Skeletal muscle tissue (tissue), 3 donors: ENCODE measurements at regions not wholly inside any gene's neighbourhood (a gene's known extent, or its start where the extent isn't known, plus 50 kb on each side); places are given as distances from the start of the nearest gene placed in this dataset.

Source experiments
- H3K27ac ChIP-seq: one replicate; pipeline ENCODE4 v1.7.0; 2013; ENCODE audit warnings: mild to moderate bottlenecking, low read depth, low read length, inconsistent platforms
- H3K27me3 ChIP-seq, 3 donors: one replicate each; pipeline ENCODE4 v1.7.0; 2013; ENCODE audit warnings: low read length in 3 of 3; ENCODE audit not compliant: control insufficient read depth in 3 of 3, insufficient read depth in 3 of 3
- H3K36me3 ChIP-seq, 3 donors: one replicate each; pipeline ENCODE4 v1.7.0; 2013; ENCODE audit warnings: low read length in 3 of 3; ENCODE audit not compliant: control insufficient read depth in 3 of 3, insufficient read depth in 3 of 3
- H3K4me1 ChIP-seq, 3 donors: one replicate each; pipeline ENCODE4 v1.7.0; 2013; ENCODE audit warnings: low read length in 3 of 3, mild to moderate bottlenecking in 3 of 3; ENCODE audit not compliant: control insufficient read depth in 3 of 3, insufficient read depth in 3 of 3
- H3K4me3 ChIP-seq, 3 donors: one replicate each; pipeline ENCODE4 v1.7.0; 2013; ENCODE audit warnings: low read length in 3 of 3
- H3K9ac ChIP-seq, 3 donors: one replicate each; pipeline ENCODE4 v1.7.0; 2013; ENCODE audit warnings: low read length in 3 of 3, mild to moderate bottlenecking in 3 of 3, moderate library complexity in 2 of 3, low read depth in 1 of 3
- H3K9me3 ChIP-seq, 3 donors: one replicate each; pipeline ENCODE4 v1.7.0; 2013; ENCODE audit warnings: low read length in 3 of 3; ENCODE audit not compliant: control insufficient read depth in 3 of 3
- donor health status: Osteomylitis.

DNA sequence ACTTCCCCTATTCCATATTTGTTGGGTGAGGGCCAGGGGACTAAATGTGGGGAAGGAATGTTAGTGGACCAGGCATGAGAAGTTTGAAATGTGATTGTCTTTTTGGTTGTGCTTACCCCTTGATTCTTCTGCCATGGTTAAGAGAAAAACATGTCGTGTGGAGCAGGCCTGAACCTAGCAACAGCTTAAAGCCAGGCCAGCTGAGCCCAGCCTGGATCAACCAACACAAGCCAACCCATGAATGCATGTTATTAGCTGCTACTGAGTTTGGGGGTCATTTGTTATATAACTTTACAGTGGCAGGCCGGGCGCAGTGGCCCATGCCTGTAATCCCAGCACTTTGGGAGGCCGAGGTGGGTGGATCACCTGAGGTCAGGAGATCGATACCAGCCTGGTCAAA lies 52.4 kb upstream of the TRIO start:
- H3K9me3 ChIP-seq = peaks cover 0 to 3% (median 0%) of the 10 kb centered on the region in 3 donors
- H3K27ac ChIP-seq = no peak overlapping the region
- H3K4me3 ChIP-seq = no peak overlapping the region
- H3K9ac ChIP-seq = no peak overlapping the region
- H3K36me3 ChIP-seq = no peaks in the 10 kb centered on the region
- H3K4me1 ChIP-seq = no peaks in the 10 kb centered on the region
- no peaks in the 10 kb centered on the region for H3K27me3 ChIP-seq

DNA sequence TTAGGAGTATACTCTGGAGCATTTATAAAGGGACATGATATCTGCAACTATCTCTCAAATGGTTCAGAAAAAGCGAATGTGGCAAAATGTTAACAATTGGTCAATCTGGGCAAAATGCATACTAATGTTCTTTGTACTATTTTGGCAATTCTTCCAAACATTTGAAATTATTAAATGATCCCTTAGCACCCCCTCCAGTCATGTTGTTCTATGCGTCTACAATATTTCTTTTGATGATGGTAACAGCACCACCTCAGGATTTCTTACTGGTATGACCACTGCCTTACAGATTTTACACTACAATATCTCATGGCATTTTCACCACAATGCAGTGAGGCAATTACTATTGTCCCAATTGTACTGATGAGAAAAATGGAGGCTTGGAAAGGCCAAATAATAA lies 52.9 kb upstream of the TRIO start:
- Histone ChIP-seq H3K27me3 (no peaks in the 10 kb centered on the region), H3K9ac (no peak overlapping the region), H3K9me3 (peaks cover 0 to 3% (median 0%) of the 10 kb centered on the region in 3 donors), H3K27ac (no peak overlapping the region), H3K36me3 (no peaks in the 10 kb centered on the region), H3K4me3 (no peak overlapping the region), H3K4me1 (no peaks in the 10 kb centered on the region)

DNA sequence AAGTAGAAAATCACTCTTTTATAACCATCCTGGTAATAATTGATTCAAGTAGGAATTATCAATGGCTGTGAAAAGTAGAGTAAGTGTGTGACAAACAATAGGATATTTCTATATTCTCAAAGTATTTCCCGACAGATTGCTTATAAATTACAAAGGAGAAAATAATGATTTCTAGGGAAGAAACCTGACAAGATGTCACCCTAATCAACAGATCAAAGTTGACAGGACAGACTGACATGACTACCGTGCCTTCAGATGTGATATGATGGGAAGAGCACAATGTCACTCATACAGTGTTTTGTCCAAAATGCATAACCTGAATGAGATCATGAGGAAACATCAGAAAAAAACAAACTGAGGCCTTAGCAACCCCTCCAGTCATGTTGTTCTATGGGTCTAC lies 53.9 kb upstream of the TRIO start:
- no peak overlapping the region for H3K4me3 ChIP-seq
- H3K27me3 ChIP-seq = no peaks in the 10 kb centered on the region
- no peaks in the 10 kb centered on the region for H3K4me1 ChIP-seq
- no peak overlapping the region for H3K27ac ChIP-seq
- no peaks in the 10 kb centered on the region for H3K36me3 ChIP-seq
- H3K9ac ChIP-seq = no peak overlapping the region
- peaks cover 0 to 3% (median 0%) of the 10 kb centered on the region in 3 donors for H3K9me3 ChIP-seq

DNA sequence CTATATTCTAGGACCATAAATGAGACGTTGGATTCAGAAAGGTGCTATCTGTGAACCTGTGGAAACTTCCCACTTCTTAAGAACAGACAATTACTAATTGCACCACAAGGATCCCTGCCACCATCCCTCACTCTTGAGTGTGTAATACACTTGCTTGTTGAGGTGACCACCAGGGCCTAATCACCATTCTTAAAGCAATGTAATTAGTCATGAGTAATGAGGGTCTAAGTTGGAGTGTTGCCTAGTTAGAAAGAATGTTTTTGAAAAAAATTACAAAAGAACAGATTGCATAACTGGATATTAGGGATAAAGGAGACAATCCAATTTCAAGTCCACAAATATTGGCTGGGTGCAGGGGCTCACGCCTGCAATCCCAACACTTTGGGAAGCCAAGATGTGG lies 56.9 kb upstream of the TRIO start:
- Histone ChIP-seq H3K4me3 (no peak overlapping the region), H3K9me3 (peaks cover 0 to 3% (median 0%) of the 10 kb centered on the region in 3 donors), H3K9ac (no peak overlapping the region), H3K4me1 (no peaks in the 10 kb centered on the region), H3K27ac (no peak overlapping the region), H3K27me3 (no peaks in the 10 kb centered on the region), H3K36me3 (no peaks in the 10 kb centered on the region)

DNA sequence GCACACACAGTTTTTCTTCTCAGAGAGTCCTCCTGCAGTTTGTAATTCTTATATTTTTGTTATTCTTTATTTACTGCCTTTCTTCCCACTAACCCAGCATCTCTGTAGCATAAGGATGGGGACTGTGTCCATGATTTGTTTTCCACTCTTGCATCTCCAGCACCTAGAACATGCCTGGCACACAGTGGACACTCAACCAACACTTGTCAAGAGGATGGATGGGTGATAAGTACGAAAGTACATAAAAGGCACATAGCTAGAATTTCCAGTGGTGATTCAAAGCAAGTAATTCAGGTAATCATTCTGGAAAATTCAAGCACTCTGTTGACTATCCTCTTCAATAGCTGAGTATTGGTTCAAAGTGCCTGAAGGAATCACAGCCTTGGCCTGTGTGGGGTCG lies 60.2 kb upstream of the TRIO start:
- Histone ChIP-seq H3K9ac (no peak overlapping the region), H3K27ac (no peak overlapping the region), H3K4me3 (no peak overlapping the region), H3K9me3 (no peaks in the 10 kb centered on the region), H3K4me1 (no peaks in the 10 kb centered on the region), H3K27me3 (no peaks in the 10 kb centered on the region), H3K36me3 (no peaks in the 10 kb centered on the region)

DNA sequence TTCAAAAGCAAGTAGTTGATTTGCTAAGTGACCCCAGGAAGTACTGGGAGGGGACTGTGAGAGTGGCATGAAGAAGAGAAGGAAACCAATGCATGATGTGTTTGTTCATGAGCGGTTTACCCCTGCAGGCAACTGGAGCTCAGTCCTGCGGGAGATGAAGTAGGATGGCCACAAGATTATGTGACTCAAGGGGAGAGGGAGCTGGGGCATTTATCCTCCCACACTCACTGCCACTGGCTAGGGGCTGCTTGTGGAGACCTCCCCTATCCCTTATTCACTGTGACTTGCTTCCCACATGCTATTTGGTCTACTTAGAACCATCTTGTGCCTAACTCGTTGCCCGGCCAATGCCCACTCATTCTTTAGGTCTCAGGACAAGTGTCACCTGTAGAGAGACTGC lies 60.6 kb upstream of the TRIO start:
- Histone ChIP-seq H3K27ac (no peak overlapping the region), H3K9me3 (no peaks in the 10 kb centered on the region), H3K36me3 (no peaks in the 10 kb centered on the region), H3K9ac (no peak overlapping the region), H3K4me3 (no peak overlapping the region), H3K4me1 (no peaks in the 10 kb centered on the region), H3K27me3 (no peaks in the 10 kb centered on the region)

DNA sequence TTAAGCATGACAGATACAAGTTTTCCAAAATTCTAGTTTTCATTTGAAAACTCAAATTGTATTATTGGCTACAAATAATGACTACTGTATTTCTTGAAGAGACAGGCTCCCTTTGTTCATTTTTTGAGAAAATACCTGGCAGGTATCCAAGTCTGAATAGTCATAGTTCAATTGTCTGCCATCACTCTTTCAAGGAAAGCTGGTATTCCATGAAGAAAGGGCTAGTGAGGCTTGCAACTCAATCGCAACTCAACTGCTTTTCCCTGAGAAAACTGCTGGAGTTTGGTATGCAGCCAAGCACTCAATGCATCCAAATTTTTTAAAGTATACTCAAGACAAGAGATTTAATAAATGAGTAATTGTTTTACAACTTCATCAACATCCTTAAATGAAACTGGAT lies 61.4 kb upstream of the TRIO start:
- no peaks in the 10 kb centered on the region for H3K4me1 ChIP-seq
- no peaks in the 10 kb centered on the region for H3K9me3 ChIP-seq

DNA sequence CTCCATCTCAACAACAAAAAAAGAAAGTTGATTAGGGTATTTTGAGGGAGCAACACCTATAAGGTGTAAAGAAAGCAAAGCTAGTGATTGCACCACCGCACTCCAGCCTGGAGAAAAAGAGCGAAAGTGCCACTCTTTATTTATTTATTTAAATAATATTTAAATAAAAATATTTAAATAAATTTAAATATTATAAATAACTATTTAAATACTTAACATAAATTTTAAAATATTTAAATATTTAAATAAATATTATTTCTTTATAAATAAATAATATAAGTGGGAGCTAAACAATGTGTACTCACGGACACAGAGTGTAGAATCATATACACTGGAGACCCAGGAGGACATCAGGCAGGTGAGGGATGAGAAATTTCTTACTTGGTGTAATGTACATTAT lies 64.4 kb upstream of the TRIO start:
- no peaks in the 10 kb centered on the region for H3K36me3 ChIP-seq

More for the DNA sequence above, 61.4 kb upstream of the TRIO start:
- no peak overlapping the region for H3K9ac ChIP-seq
- no peak overlapping the region for H3K4me3 ChIP-seq
- no peaks in the 10 kb centered on the region for H3K27me3 ChIP-seq
- no peaks in the 10 kb centered on the region for H3K36me3 ChIP-seq
- H3K27ac ChIP-seq = no peak overlapping the region

DNA sequence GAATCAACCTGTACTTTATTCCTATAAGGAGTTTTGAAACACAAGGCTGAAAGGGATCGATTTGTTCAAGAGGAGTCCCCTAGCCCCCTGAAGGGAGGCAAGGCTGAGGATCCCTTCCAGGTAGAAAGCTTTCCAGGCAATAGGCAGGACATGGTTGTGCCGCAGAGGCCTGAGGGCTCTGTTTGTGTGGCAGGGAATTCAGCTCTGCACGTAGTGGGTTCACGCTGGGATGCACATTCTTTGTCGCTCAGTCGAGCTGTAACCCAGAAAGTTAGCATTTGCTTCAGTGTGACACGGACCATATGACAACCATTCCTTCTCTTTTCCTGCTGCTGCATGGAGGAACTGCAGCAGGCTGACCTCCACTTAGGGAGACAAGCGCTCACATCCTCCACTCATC lies 65.6 kb upstream of the TRIO start:
- H3K4me3 ChIP-seq = no peak overlapping the region
- H3K9ac ChIP-seq = no peak overlapping the region
- H3K9me3 ChIP-seq = no peaks in the 10 kb centered on the region
- no peaks in the 10 kb centered on the region for H3K4me1 ChIP-seq
- H3K36me3 ChIP-seq = no peaks in the 10 kb centered on the region
- H3K27me3 ChIP-seq = no peaks in the 10 kb centered on the region
- no peak overlapping the region for H3K27ac ChIP-seq

More for the DNA sequence above, 64.4 kb upstream of the TRIO start:
- H3K9ac ChIP-seq = no peak overlapping the region
- H3K9me3 ChIP-seq = no peaks in the 10 kb centered on the region
- no peak overlapping the region for H3K27ac ChIP-seq
- H3K4me3 ChIP-seq = no peak overlapping the region
- no peaks in the 10 kb centered on the region for H3K27me3 ChIP-seq
- no peaks in the 10 kb centered on the region for H3K4me1 ChIP-seq

DNA sequence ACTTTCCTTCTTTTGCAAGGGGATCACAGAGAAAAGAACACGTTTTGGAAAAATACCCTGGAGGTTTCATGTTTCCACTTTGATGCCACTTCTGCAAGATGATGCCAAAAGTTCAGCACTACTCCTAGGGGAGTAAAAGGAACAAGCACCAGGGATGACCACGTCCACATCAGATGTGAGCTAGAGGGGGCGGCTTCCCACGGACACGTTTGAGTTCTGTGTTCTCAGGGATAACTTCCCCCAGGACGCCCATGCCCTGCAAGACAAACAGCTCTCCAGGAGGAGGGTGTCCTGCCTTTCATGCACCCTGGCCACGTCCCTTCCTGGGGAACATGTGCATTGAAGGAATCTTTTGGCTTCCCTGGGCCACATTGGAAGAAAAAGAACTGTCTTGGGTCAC lies 66.6 kb upstream of the TRIO start:
- Histone ChIP-seq H3K4me1 (no peaks in the 10 kb centered on the region), H3K27me3 (no peaks in the 10 kb centered on the region), H3K27ac (no peak overlapping the region), H3K4me3 (no peak overlapping the region), H3K36me3 (no peaks in the 10 kb centered on the region), H3K9me3 (no peaks in the 10 kb centered on the region), H3K9ac (no peak overlapping the region)

DNA sequence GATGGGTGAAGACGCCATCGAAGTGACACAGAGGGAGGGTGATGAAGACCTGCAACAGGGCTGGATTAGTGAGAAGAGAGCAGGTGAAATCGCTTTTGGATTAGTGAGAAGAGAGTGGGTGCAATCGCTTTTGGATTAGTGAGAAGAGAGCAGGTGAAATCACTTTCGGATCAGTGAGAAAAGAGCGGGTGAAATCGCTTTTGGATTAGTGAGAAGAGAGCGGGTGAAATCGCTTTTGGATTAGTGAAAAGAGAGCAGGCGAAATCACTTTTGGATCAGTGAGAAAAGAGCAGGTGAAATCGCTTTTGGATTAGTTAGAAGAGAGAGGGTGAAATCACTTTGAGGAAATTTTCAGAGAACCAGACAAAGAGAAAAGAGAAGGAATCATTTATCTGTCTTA lies 67.2 kb upstream of the TRIO start:
- Histone ChIP-seq H3K4me3 (no peak overlapping the region), H3K27me3 (no peaks in the 10 kb centered on the region), H3K27ac (no peak overlapping the region), H3K4me1 (no peaks in the 10 kb centered on the region), H3K36me3 (no peaks in the 10 kb centered on the region), H3K9ac (no peak overlapping the region), H3K9me3 (no peaks in the 10 kb centered on the region)
